ENCODE measurements at regions not wholly inside any gene's neighbourhood (a gene's known extent, or its start where the extent isn't known, plus 50 kb on each side); places are given as distances from the start of the nearest gene placed in this dataset.
"Not testable (repeated sequence)": the region's sequence is repeated elsewhere in the genome, so short reads cannot be mapped to it uniquely, and the experiment has no call there.

GRCh38 chr5:173667702-173668101 is 51.3 kb upstream of the BOD1 start:
- no peak for DNase-seq (ENCODE audit: low spot score)

GRCh38 chr5:173668245-173668800 is 51.9 kb upstream of the BOD1 start:
- DNase-seq (ENCODE audit: low spot score): no peak

- no peak for DNase-seq (ENCODE audit: low spot score)
Measured at GRCh38 chr5:173668910-173669309, 52.5 kb upstream of the BOD1 start.

- no peak for DNase-seq (ENCODE audit: low spot score)
Measured at GRCh38 chr5:173669483-173669882, 53.0 kb upstream of the BOD1 start.

- peak; percentile 18 for DNase-seq (ENCODE audit: low spot score)
Measured at GRCh38 chr5:173670130-173670651, 53.7 kb upstream of the BOD1 start.

GRCh38 chr5:173670791-173671120 is 54.3 kb upstream of the BOD1 start:
- no peak for DNase-seq (ENCODE audit: low spot score)

- no peak for DNase-seq (ENCODE audit: low spot score)
Measured at GRCh38 chr5:173671121-173671949, 54.9 kb upstream of the BOD1 start.

GRCh38 chr5:173672166-173672565 is 55.7 kb upstream of the BOD1 start:
- no peak for DNase-seq (ENCODE audit: low spot score)

GRCh38 chr5:173672891-173673290 is 56.4 kb upstream of the BOD1 start:
- no peak for DNase-seq (ENCODE audit: low spot score)

GRCh38 chr5:173673295-173674101 is 57.0 kb upstream of the BOD1 start:
- no peak for DNase-seq (ENCODE audit: low spot score)

- no peak for DNase-seq (ENCODE audit: low spot score)
Measured at GRCh38 chr5:173675287-173675996, 59.0 kb upstream of the BOD1 start.

GRCh38 chr5:173676375-173676774 is 59.9 kb upstream of the BOD1 start:
- no peak for DNase-seq (ENCODE audit: low spot score)

GRCh38 chr5:173677125-173677672 is 60.7 kb upstream of the BOD1 start:
- DNase-seq (ENCODE audit: low spot score): no peak

- no peak for DNase-seq (ENCODE audit: low spot score)
Measured at GRCh38 chr5:173679909-173680630, 63.6 kb upstream of the BOD1 start.

GRCh38 chr5:173680660-173681242 is 64.3 kb upstream of the BOD1 start:
- DNase-seq (ENCODE audit: low spot score): no peak

GRCh38 chr5:173682313-173682712 is 65.9 kb upstream of the BOD1 start:
- no peak for DNase-seq (ENCODE audit: low spot score)

- not testable (repeated sequence) for DNase-seq (ENCODE audit: low spot score)
Measured at GRCh38 chr5:173684535-173684934, 68.1 kb upstream of the BOD1 start.

GRCh38 chr5:173686950-173687349 is 70.5 kb upstream of the BOD1 start:
- DNase-seq (ENCODE audit: low spot score): no peak

- peak; percentile 18 for DNase-seq (ENCODE audit: low spot score)
Measured at GRCh38 chr5:173688703-173689102, 72.3 kb upstream of the BOD1 start.

- no peak for DNase-seq (ENCODE audit: low spot score)
Measured at GRCh38 chr5:173689171-173689736, 72.8 kb upstream of the BOD1 start.
